Testis (tissue), 2 donors: ENCODE measurements at regions not wholly inside any gene's neighbourhood (a gene's known extent, or its start where the extent isn't known, plus 50 kb on each side); places are given as distances from the start of the nearest gene placed in this dataset.
"Not testable (repeated sequence)": the region's sequence is repeated elsewhere in the genome, so short reads cannot be mapped to it uniquely, and the experiment has no call there.

Source experiments
- POLR2A ChIP-seq: fragments of 450-650 bp; IDR thresholded peaks from one replicate; pipeline ENCODE4 v1.6.1; 2017; ENCODE audit warnings: antibody characterized with exemption, mild to moderate bottlenecking, moderate library complexity
- TF ChIP-seq, protein P1 (sequence below), 3 experiments: fragments of 450-650 bp in 2 of 3; fragments of 200-600 bp in 1 of 3; sonication (generic) in 1 of 3; IDR thresholded peaks; one replicate each; pipeline ENCODE4 v1.5.1; 2016 to 2019; ENCODE audit warnings: antibody characterized with exemption in 3 of 3, mild to moderate bottlenecking in 2 of 3, moderate library complexity in 1 of 3

- TF ChIP-seq, protein P1, sequence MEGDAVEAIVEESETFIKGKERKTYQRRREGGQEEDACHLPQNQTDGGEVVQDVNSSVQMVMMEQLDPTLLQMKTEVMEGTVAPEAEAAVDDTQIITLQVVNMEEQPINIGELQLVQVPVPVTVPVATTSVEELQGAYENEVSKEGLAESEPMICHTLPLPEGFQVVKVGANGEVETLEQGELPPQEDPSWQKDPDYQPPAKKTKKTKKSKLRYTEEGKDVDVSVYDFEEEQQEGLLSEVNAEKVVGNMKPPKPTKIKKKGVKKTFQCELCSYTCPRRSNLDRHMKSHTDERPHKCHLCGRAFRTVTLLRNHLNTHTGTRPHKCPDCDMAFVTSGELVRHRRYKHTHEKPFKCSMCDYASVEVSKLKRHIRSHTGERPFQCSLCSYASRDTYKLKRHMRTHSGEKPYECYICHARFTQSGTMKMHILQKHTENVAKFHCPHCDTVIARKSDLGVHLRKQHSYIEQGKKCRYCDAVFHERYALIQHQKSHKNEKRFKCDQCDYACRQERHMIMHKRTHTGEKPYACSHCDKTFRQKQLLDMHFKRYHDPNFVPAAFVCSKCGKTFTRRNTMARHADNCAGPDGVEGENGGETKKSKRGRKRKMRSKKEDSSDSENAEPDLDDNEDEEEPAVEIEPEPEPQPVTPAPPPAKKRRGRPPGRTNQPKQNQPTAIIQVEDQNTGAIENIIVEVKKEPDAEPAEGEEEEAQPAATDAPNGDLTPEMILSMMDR (IDR thresholded peaks at IDR 0.05), result not testable (repeated sequence)
- TF ChIP-seq POLR2A, result not testable (repeated sequence)
These were observed 615.8 kb downstream of the TTLL7 start for GRCh38 chr1:83383107-83383506.
